Kidney (tissue), 13 donors: ENCODE measurements at regions not wholly inside any gene's neighbourhood (a gene's known extent, or its start where the extent isn't known, plus 50 kb on each side); places are given as distances from the start of the nearest gene placed in this dataset.

Experiments used
- DNase-seq, 5 donors: peaks; one replicate each; pipeline ENCODE4 v3.0.0-alpha.2; 2013 to 2020
- FAIRE-seq: peaks from 2 replicates; lab custom pipeline; 2012; peaks lifted over from hg19 to GRCh38; lab: Jason Lieb, UNC
- H3K27ac ChIP-seq, 2 donors: one replicate each; pipeline ENCODE4 v1.7.0; 2013; ENCODE audit warnings: low read depth in 2 of 2, low read length in 2 of 2, inconsistent platforms in 1 of 2
- H3K27me3 ChIP-seq: one replicate; pipeline ENCODE4 v1.7.1; 2013; ENCODE audit warnings: low read length, inconsistent platforms; ENCODE audit not compliant: control insufficient read depth, insufficient read depth
- H3K36me3 ChIP-seq, 3 donors: one replicate each; pipeline versions ENCODE4 v1.7.0 to v1.7.1; 2013; ENCODE audit warnings: low read length in 3 of 3, control low read depth in 1 of 3, inconsistent platforms in 1 of 3; ENCODE audit not compliant: insufficient read depth in 3 of 3, control insufficient read depth in 2 of 3
- H3K4me1 ChIP-seq, 3 donors: one replicate each; pipeline versions ENCODE4 v1.7.0 to v1.7.1; 2013; ENCODE audit warnings: low read length in 3 of 3, inconsistent platforms in 1 of 3, low read depth in 1 of 3; ENCODE audit not compliant: control insufficient read depth in 2 of 3, insufficient read depth in 2 of 3
- H3K4me3 ChIP-seq, 3 donors: one replicate each; pipeline versions ENCODE4 v1.7.0 to v1.8.1; 2013; ENCODE audit warnings: low read length in 3 of 3, control low read depth in 1 of 3, inconsistent platforms in 1 of 3
- H3K9ac ChIP-seq, 3 donors: one replicate each; pipeline versions ENCODE4 v1.7.0 to v1.7.1; 2013; ENCODE audit warnings: low read length in 3 of 3, control low read depth in 1 of 3, inconsistent platforms in 1 of 3
- H3K9me3 ChIP-seq, 3 donors: one replicate each; pipeline versions ENCODE4 v1.7.0 to v1.7.1; 2013; ENCODE audit warnings: low read length in 3 of 3, control low read depth in 1 of 3, inconsistent platforms in 1 of 3; ENCODE audit not compliant: control insufficient read depth in 2 of 3, insufficient read depth in 1 of 3
- intact Hi-C: fragments of 100-400 bp; cut with DNase I; formaldehyde crosslinking; loops from one replicate; pipeline ENCODE4 v1.11.1; 2022
- TF ChIP-seq, protein P1 (sequence below): IDR thresholded peaks from 3 replicates; pipeline ENCODE4 v1.5.1; 2012; ENCODE audit warnings: mild to moderate bottlenecking, moderate library complexity, borderline replicate concordance; ENCODE audit not compliant: insufficient read depth; ENCODE audit errors: extremely low read depth
- donor health status: control.
- donor health status: control.
- donor health status: control.
- donor health status: control.
- donor health status: control.
- donor health status: DM: yes; HTN: yes; CAD: no.
- donor health status: Normal renal cell carcinoma (clear cell type).

DNA sequence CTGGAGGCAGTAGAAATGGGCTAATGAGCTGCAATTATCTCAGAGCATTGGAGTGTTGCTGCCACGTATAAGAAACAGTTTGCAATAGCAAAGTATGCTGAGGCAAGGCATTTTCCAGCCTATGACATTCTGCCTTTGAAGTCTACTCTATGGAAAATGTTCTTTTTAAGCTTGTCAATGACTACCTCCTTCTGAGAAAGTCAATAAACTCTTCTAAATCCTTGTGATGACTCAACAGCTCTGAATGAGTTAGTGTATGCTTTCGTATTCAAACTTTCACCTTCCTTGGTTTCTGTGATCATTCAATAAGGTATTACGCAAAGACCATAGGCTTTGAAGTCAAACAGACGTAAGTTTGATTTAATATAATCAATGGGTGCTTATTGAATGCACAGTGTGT, 111.2 kb downstream of the CAPZA3 start:
- H3K9me3 ChIP-seq, result no peaks in the 10 kb centered on the region
- no peaks in the 10 kb centered on the region for H3K27me3 ChIP-seq
- no peaks in the 10 kb centered on the region for H3K36me3 ChIP-seq
- DNase-seq (no peak), FAIRE-seq (no peak)
- H3K9ac ChIP-seq, result no peak overlapping the region
- H3K27ac ChIP-seq, result no peak overlapping the region
- H3K4me3 ChIP-seq, result no peak overlapping the region
- H3K4me1 ChIP-seq, result no peaks in the 10 kb centered on the region
- intact Hi-C loops, result no loop called here
- TF ChIP-seq, protein P1, sequence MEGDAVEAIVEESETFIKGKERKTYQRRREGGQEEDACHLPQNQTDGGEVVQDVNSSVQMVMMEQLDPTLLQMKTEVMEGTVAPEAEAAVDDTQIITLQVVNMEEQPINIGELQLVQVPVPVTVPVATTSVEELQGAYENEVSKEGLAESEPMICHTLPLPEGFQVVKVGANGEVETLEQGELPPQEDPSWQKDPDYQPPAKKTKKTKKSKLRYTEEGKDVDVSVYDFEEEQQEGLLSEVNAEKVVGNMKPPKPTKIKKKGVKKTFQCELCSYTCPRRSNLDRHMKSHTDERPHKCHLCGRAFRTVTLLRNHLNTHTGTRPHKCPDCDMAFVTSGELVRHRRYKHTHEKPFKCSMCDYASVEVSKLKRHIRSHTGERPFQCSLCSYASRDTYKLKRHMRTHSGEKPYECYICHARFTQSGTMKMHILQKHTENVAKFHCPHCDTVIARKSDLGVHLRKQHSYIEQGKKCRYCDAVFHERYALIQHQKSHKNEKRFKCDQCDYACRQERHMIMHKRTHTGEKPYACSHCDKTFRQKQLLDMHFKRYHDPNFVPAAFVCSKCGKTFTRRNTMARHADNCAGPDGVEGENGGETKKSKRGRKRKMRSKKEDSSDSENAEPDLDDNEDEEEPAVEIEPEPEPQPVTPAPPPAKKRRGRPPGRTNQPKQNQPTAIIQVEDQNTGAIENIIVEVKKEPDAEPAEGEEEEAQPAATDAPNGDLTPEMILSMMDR, result no peak

DNA sequence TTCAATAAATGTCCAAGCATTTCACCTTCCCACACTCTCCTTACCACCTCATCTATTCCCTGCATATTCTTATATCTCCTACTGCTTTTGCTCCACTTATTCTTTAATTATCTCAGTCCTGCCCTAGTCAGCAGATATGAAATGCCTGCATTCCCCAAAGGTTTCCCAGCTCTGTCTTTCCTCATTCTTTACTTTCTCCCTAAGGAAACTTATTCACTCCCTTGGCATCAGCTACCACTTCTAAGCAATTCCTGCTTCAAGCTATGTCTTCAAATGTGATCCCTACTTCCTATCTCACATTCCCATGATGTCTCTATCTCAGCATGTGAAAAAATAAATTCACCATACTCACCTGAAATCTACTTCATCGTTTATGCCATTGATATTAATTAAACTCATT, 111.8 kb downstream of the CAPZA3 start:
- H3K9me3 ChIP-seq, result no peaks in the 10 kb centered on the region
- FAIRE-seq (no peak), DNase-seq (no peak)
- no peaks in the 10 kb centered on the region for H3K27me3 ChIP-seq
- H3K4me1 ChIP-seq, result no peaks in the 10 kb centered on the region
- TF ChIP-seq, protein P1, result no peak
- no peak overlapping the region for H3K9ac ChIP-seq
- H3K27ac ChIP-seq, result no peak overlapping the region
- intact Hi-C loops, result no loop called here
- no peak overlapping the region for H3K4me3 ChIP-seq
- no peaks in the 10 kb centered on the region for H3K36me3 ChIP-seq

DNA sequence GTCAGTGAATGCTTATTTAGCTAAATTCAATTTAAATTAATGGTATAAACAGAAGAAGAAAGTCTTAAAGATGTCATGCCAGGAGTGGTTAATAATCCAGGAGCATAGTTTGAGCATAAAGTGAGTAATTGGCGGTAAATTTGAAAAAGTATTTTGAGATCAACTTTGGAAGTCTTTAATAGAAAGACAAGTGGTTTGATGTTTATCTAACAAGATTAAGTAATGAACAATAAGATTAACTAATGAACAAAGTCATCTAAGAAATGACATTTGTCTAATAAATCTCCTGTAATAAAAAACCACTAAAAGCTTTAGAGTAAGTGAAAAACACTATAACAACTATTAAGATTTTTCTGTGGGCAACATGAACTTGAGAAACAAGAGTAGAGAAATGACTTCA, 112.8 kb downstream of the CAPZA3 start:
- H3K4me1 ChIP-seq, result no peaks in the 10 kb centered on the region
- no peak for DNase-seq
- H3K9ac ChIP-seq, result no peak overlapping the region
- intact Hi-C loops, result no loop called here
- H3K4me3 ChIP-seq, result no peak overlapping the region
- no peak for FAIRE-seq
- no peaks in the 10 kb centered on the region for H3K9me3 ChIP-seq
- H3K36me3 ChIP-seq, result no peaks in the 10 kb centered on the region
- no peak overlapping the region for H3K27ac ChIP-seq
- TF ChIP-seq, protein P1, result no peak
- H3K27me3 ChIP-seq, result no peaks in the 10 kb centered on the region

DNA sequence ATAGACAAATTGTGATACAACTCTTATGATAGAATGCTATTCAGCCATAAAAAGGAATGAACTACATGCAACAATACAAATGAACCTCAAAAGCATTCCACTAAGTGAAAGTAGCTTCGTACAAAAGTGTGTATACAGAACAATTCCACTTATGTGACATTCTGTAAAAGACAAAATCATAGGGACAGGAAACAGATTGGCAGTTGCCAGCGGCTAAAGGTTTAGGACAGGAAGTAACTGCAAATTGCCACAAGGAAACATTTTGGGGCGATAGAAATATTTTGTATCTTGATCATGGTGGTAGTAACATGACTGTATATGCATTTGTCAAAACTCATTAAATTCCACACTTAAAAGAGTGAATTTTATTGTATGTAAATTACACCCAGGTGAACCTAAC, 113.4 kb downstream of the CAPZA3 start:
- no peak for FAIRE-seq

More for the DNA sequence above, 113.4 kb downstream of the CAPZA3 start:
- H3K27me3 ChIP-seq, result no peaks in the 10 kb centered on the region
- no peaks in the 10 kb centered on the region for H3K9me3 ChIP-seq
- TF ChIP-seq, protein P1, result no peak
- no peak overlapping the region for H3K9ac ChIP-seq
- H3K36me3 ChIP-seq, result no peaks in the 10 kb centered on the region
- intact Hi-C loops, result no loop called here
- H3K4me1 ChIP-seq, result no peaks in the 10 kb centered on the region
- no peak for DNase-seq
- H3K4me3 ChIP-seq, result no peak overlapping the region
- no peak overlapping the region for H3K27ac ChIP-seq
